SJCRH30 (cell line): ENCODE measurements at regions not wholly inside any gene's neighbourhood (a gene's known extent, or its start where the extent isn't known, plus 50 kb on each side); places are given as distances from the start of the nearest gene placed in this dataset.

ENCODE experiments used
- DNase-seq, 2 experiments: peaks; one replicate each; pipeline ENCODE4 v3.0.0-alpha.2; 2015 to 2020
- H3K27ac ChIP-seq: fragments of 250-450 bp; sonication (Bioruptor Pico); 2 replicates; pipeline ENCODE4 v1.5.1; 2020; ENCODE audit warnings: mild to moderate bottlenecking, moderate library complexity
- H3K27me3 ChIP-seq: fragments of 250-450 bp; sonication (Bioruptor Pico); 2 replicates; pipeline ENCODE4 v1.5.1; 2020; ENCODE audit warnings: mild to moderate bottlenecking, moderate library complexity
- H3K36me3 ChIP-seq: fragments of 250-450 bp; sonication (Bioruptor Pico); 2 replicates; pipeline ENCODE4 v1.5.1; 2020; ENCODE audit warnings: mild to moderate bottlenecking, moderate library complexity
- H3K4me1 ChIP-seq: fragments of 250-450 bp; sonication (Bioruptor Pico); 2 replicates; pipeline ENCODE4 v1.5.1; 2020; ENCODE audit warnings: mild to moderate bottlenecking, moderate library complexity
- H3K4me3 ChIP-seq: fragments of 250-450 bp; sonication (Bioruptor Pico); 2 replicates; pipeline ENCODE4 v1.5.1; 2020; ENCODE audit warnings: mild to moderate bottlenecking, moderate library complexity
- H3K9me3 ChIP-seq: fragments of 250-450 bp; sonication (Bioruptor Pico); replicated peaks from 2 replicates; pipeline ENCODE4 v1.5.1; 2020; ENCODE audit warnings: mild to moderate bottlenecking, moderate library complexity

DNA sequence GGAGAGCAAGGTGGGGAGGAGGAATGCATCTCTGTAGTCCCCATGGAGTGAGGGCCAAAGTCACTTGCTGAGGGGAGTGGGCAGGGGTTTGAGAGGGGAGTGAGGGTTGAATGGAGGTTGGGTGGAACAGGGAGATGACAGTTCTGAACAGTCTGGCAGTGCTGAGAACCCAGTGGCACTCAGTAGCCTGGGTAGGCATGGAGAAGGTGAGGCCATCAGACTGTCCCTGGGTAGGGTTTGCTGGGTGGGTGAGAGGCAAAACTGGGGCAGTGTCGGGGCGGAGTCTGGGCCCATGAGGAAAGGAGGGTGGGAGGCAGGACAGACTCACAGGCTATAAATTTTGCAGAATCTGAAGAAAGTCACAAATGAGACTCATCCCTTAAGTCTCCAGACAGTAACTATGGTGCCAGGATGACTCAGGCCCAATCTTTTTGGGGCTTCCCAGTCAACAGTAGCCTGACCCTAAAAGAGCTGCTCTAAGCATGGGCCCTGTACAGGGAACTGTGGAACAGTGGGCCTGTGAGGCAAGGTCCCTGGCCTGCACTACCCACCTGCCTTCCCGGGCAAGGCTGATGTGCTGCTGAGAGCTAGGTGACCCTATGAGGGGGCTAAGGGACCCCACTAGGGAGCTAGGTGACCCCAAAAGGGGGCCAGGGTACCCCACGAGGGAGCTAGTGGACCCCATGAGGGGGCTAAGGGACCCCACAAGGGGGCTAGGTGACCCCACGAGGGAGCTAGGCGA is 51.0 kb upstream of the DMRTB1 start:
- DNase-seq, result no peak

DNA sequence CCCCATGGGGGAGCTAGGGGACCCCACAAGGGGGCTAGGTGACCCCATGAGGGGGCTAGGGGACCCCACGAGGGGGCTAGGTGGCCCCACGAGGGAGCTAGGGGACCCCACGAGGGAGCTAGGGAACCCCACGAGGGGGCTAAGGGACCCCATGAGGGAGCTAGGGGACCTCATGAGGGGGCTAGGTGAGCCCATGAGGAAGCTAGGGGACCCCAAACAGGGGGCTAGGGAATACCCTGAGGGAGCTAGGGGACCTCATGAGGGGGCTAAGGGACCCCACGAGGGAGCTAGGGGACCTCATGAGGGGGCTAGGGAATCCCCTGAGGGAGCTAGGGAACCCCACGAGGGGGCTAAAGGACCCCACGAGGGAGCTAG is 50.5 kb upstream of the DMRTB1 start:
- peaks cover 21% of the 10 kb centered on the region; the same call in 1 of the 2 replicates for H3K27me3 ChIP-seq
- DNase-seq, result no peak
- H3K36me3 ChIP-seq, result no peaks in the 10 kb centered on the region
- H3K9me3 ChIP-seq, result no peaks in the 10 kb centered on the region
- no peak overlapping the region for H3K27ac ChIP-seq
- no peak overlapping the region for H3K4me3 ChIP-seq
- no peaks in the 10 kb centered on the region for H3K4me1 ChIP-seq

More for the DNA sequence above, 51.0 kb upstream of the DMRTB1 start:
- Histone ChIP-seq H3K4me1 (no peaks in the 10 kb centered on the region), H3K27ac (no peak overlapping the region), H3K36me3 (no peaks in the 10 kb centered on the region), H3K9me3 (no peaks in the 10 kb centered on the region), H3K4me3 (no peak overlapping the region), H3K27me3 (peaks cover 21% of the 10 kb centered on the region; the same call in 1 of the 2 replicates)

DNA sequence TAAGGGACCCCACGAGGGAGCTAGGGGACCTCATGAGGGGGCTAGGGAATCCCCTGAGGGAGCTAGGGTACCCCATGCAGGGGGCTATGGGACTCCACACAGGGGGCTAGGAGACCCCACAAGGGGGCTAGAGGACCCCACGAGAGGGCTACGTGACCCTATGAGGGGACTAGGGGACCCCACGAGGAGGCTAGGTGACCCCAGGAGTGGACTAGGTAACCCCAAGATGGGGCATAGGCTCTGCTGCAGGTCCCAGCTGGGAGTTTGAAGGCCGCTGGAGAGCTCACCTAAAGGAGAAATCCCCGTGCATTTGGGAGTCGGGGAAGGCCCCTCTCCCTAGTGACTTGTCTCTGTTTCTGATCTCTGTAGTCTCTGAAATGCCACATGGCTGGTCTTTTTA is 50.0 kb upstream of the DMRTB1 start:
- DNase-seq, result no peak
- Histone ChIP-seq H3K36me3 (no peaks in the 10 kb centered on the region), H3K9me3 (no peaks in the 10 kb centered on the region), H3K27me3 (peaks cover 22% of the 10 kb centered on the region; the same call in 1 of the 2 replicates), H3K4me1 (no peaks in the 10 kb centered on the region), H3K4me3 (no peak overlapping the region), H3K27ac (no peak overlapping the region)
